HG03060 (cell line): ENCODE measurements at regions not wholly inside any gene's neighbourhood (a gene's known extent, or its start where the extent isn't known, plus 50 kb on each side); places are given as distances from the start of the nearest gene placed in this dataset.
A peak's percentile ranks its signal among the peaks of the same experiment; 100 is the strongest.

ENCODE experiments used
- ATAC-seq: cut with Tn5 transposase; IDR thresholded peaks from one replicate; pipeline ENCODE4 v1.9.1; 2021; ENCODE audit warnings: low read depth, moderate number of reproducible peaks; ENCODE audit not compliant: unreplicated experiment

DNA sequence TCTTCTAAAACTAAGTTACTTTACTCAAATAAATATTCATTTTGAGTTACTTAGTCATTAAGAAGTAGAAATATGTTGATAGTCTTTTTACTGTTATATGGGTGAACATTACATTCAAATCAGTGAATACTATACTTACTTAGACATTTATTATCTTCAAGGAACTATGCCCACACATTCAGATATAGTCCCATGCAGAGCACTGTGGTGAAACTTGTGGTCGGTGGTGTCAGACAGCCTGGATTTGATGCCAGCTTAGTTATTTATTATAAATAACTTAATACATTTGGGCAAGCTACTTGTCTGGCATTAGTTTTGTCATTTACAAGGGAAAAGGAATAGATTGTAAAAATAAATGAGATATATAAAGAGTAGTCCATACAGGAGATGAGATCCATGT is 149.5 kb downstream of the RAP2B start:
- ATAC-seq: no peak

DNA sequence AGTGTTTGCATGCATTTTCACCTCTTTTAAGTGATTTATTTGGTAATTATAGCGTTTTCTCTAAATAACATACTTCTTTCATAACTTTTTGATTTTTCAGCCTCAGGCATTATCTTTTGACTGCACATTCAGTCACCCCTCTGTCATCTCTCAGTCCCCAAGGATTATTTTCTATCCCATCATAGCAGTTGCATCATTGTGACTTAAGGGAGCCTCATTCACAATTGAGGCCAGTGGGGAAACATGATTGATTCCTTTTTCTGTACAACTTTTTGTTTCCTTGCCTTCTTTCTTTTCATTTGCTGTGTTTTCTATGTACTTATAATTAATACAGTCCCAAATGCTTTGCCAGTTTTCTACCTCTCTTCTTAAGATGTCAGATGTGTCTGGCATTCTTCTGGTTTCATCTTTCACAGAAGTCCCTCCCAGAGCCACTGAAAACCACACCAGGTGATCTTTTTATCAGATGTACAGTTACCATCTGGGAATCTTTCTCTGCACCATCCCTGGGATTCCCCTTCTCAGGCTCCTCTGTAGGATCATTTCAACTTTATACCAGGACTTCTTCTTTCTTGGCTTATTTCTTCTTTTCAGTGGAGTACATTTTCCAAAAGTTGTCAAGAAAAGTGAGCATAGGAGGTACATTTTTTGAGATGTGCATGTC is 151.4 kb downstream of the RAP2B start:
- ATAC-seq: no peak

DNA sequence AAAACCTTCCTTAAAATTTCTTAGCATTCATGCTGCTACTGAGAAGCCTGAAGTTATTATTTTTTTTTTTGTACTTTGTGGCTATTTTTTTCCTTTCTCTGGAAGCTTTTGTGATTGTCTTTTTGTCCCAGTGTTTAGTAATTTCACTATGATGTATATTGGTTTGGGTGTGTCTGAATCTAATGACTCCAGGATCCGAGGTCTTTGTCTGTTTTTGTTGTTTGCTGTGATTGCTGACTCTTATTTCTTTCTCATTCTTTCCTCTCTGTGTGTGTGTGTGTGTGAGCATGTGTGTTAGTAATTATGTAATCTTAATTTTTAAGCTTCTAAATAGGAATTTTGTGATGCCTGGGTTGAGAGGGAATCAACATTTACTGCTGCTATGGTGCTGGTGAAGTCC is 152.0 kb downstream of the RAP2B start:
- no peak for ATAC-seq

DNA sequence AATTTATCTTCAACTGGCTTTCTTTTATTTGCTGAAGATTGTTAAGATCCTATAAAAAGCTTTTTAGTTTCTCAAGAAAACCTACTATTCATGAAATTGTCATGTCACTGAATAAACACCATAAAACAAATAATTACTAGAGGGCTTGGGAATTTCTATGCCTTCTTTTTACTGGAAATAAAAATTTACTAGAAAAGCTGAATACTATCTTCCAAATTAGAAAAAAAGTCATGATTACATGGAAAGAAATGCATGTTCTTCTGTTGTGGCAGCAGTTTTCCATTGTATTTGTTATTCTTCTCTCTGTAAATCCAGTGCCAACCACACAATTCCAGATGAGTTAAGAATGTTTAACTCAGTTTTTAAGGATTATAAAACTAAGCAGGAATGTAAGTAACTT is 153.8 kb downstream of the RAP2B start:
- no peak for ATAC-seq

DNA sequence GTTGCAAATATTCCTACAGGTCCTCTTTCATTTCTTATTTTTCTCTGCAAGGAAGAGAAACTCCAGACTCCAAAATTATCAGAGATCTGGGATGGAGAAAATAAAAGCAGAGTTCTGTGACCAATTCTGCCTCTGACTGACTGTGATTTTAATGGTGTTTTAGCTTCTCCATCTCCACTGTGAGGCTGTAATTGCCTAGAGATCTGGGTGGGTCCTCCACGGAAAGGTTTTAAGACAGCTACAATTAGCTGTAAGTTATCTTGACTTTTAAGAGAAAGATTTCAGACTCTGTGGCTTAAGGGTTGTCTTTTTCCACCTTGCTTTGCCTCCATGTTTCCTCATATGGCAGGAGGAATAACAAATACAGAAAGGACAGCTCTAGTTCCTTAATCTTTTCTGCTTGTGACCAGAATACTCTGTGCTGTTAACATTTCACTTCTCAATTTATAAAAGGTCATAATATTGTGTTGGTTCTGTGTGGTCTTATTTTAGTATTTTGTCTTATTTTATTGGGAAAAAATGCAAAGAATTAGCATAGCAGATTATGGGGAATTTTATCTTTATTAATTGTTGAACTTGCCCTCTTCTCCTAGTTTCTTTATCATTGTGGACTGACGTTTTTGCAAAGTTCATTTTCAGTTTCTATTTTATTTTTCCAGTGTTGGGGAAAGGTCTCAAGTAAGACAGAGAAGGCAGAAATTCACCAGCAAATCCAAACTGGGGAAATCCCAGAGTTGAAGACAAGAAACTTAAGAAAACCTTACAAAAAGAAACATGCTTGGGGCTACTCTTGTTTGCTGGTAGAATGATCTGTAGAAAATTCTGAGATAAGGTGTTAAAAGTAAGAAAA is 157.9 kb downstream of the RAP2B start:
- no peak for ATAC-seq

DNA sequence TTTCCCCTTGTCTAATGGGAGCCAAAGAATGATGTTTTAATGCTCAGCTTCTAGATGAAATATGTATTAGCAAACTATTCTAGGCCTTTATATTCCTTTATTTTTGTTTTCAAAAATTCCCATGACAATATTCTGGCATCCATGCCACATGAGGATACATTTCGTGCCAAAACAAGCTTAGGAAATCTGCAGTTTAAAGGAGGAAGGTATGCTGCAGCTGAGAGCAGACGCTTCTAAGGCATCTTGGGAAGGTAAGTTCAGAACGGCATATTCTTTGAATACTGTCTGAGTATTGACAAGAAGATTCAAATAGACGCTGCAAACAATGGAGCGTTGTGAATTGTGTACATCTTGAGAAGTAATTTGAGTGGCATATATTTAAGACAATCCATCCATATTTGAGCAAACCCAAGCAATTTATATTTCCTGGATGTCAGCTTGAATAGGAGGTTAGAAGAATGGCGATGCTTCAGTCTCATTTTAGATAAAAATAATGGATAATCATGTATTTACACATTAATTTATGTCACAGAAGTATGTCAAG is 158.6 kb downstream of the RAP2B start:
- no peak for ATAC-seq

DNA sequence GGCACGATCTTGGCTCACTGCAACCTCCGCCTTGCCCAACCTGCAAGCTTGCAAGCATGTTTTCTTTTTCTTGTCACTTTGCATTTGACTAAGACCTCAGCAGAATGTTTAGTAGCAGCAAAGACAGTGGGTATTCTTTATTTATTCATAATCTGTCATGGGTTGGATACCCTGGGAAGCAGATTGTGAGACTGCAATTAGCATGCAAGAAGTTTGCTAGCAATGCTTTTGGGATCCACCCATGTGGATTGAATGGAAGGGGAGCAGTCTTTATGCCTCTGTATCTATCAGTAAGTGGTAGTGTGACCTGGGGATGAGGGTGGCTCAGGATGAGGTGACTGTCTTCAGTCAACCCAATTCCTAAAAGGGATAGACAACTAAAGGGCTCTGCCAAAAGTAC is 166.7 kb downstream of the RAP2B start:
- no peak for ATAC-seq

DNA sequence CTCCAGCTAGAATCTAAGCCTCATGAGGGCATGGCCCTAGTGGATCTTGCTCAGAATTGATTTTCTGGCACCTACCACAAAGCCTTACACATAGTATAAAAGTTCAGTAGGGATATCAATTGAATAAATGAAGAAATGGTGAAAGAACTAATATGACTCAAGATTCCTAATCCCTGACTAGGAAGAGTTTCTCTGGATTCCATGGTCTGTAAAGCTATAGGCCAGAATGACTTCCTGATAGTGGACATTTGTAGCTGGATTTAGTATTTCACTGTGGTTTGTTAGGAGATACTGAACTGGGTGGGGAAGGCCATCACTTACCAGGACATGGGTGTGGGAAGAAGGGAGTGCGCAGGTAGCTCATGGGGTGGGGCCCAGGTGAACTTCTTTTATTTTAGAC is 168.9 kb downstream of the RAP2B start:
- ATAC-seq: no peak

DNA sequence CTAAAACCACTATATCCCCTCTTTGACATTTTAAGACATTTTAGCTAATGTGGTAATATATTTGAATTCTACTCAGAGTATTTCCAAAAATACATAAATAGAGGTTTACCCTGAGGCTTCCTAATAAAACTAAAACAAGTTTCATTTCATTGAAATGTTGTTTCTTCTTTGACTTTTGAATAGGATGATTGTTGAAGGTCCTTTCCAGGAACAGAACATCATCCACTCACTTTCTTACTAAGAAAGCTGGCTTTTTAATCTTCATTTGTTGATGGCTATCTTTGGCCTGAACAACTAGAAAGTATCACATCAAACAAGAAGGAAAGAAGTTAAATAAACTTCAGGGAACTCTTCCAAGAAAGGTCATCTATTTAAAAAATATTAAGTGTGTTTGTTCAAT is 169.7 kb downstream of the RAP2B start:
- no peak for ATAC-seq

DNA sequence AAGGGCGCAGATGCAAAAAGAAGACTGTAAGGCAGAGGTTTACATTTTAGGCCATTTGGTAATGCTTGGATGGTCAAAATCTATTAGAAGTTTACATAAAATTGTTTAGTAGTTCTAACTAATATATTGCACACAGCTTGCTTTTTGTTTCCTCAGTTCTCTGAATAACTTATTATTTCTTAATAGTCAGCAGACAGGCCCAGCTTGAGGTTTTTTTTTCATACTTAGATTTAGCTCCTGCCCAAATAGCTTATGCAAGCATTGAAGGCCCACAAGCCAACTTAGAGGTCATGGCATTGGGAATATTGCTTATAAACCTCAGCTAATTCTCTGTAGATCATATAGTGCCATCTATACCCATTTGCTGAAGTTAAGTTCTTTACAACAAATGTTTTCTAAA is 172.5 kb downstream of the RAP2B start:
- ATAC-seq: no peak

DNA sequence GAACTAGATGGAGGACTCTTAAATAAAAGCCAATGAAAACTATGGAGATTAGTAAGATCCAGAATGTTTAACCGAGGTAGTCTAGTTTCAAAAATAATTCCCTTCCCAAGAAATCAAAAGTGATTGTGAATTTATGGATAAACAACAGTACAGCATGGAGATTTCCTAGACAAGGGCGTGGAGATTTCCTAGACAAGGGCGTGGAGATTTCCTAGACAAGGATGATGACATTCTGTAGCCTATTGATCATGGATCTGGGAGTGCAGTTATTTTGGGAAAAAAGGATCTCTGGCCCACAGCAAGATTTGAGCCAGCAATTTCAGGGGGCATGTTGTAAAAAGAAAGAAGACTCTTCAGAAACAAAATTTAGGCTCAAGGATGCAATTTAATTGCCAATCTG is 175.3 kb downstream of the RAP2B start:
- no peak for ATAC-seq

DNA sequence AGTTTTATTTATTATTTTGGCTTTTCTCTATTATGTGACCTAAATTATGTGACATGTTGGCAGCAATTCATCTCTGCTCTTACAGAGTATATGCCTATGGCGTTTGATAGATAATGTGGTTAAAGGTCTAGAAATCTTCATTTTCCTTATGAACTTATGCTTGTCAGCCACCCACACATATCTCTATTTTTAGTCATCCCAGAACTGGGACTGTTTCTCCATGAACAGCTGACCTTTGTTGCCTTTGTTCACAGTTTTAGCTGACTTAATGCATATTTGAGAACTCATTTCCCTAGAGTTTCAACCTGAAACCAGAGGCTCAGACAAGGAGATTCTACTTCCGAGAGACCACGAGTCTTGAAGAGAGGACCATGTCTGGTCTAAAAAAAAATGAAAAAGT is 176.5 kb downstream of the RAP2B start:
- no peak for ATAC-seq

DNA sequence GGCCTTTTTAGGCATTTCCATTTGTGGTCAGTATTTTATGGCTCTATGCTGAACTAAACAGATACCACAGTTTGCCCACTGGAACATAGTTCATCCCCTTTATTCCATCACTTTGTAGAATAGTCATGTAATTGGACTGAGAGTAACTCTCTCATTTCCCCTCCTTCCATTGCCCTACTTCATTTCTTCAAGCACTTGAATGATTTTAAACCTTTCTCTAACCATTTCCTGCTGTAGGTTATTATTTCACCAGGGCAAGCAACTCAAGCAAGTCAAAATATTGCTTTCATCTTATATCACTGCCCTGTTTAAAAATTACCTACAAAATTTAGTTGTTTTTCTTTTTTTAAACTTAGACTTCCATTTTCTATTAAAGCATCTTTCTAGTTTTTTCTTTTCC is 177.0 kb downstream of the RAP2B start:
- no peak for ATAC-seq

DNA sequence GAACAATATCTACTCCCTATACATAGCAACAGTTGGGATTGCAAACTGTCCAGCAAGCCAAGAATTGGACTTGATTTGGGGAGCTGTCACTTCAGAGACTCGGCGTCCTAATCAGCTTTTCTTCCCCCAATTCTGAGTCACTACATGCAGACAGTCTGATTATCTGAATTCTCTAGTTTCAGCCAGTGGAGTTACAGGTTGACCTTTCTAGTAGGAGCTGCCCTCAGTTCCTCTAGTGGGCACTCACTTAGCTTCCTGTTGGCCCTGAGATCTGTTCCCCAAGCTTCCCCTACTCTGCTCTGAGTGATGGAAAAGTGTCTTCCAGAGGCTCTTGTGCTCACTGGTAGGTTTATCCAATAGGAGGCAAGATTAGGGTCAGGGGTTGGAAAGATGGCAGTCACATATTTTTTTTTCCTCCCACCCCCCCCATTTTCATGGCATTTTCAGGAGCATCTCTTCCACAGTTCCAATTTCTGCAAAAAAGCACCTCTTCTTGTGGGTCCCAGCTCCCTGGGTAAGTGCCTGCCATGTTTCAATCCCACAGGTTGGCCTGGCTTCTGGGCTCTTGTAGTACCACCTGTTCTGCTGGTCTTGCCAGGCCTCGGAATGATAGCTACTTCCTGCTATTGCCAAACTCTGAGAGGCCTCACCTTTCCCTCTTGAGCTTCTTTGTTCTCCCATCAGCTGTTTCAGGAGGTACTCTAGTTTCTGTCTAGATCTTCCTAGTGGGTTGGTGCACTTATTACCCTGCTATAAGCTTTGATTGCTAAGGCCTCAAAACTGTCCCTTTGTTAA is 182.2 kb downstream of the RAP2B start:
- ATAC-seq: no peak

DNA sequence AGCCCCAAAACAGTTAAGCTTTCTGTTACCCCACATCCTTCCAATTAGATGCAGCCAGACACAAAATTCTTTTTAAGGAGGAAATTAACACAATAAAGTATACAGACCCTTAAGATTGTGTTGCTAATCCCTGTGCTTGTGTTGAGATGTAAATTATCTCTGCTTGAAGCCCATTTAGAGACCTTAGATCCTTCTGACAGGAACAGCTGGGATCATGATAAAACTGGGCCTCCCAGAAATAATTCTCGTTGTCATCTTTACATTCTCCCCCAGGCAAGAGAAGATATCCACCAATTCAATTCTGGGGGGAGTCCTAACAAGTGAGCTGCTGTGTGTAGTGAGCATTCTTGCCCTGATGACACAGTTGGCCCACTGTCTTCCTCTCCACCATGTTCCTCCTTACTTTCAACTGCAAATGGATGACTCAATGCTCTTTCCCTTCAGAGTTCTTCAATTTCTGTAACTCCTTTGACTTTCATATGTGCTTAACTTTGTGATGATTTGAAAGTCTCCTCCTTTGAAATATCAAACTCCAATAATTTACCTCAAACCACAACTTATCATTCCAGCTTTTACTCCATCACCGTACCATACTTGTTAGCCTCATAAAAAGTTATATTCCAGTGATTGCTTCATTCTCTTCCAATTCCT is 186.6 kb downstream of the RAP2B start:
- no peak for ATAC-seq

DNA sequence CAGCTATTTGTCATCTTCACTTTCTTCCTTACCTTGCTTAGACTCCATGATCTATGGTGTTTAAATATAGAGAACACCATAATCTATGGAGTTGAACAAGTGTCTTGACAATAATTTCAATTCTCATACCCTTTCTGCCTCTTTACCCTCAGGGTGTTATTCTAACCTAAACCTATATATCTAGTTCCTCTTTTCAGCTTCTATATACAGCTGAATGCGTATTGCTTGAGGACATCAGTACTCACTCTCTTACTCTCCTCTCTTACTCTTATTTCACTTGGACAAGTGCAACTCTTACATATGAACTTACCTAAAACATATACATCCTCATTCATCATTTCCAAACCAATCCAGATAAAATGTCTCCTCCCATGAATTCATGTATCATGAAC is 187.1 kb downstream of the RAP2B start:
- ATAC-seq: peak; percentile 60

DNA sequence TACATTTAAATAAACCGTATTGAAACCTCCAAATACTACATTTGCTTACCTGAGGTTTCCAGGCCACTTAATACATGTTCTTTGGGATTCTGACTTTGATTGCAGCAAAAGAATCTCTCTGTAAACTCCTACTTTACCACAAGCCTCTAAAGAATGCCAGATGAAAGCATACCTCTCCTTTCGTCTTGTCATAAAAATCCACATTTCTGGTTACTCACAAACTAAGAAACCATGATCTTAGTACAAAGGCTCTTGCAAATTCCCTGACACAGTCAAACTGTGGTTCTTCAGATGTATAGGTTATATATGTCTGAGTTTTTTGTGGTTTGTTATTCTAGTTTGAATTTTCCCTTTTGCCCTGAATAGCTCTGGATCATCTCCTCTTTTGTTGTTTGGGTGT is 188.4 kb downstream of the RAP2B start:
- ATAC-seq: no peak

DNA sequence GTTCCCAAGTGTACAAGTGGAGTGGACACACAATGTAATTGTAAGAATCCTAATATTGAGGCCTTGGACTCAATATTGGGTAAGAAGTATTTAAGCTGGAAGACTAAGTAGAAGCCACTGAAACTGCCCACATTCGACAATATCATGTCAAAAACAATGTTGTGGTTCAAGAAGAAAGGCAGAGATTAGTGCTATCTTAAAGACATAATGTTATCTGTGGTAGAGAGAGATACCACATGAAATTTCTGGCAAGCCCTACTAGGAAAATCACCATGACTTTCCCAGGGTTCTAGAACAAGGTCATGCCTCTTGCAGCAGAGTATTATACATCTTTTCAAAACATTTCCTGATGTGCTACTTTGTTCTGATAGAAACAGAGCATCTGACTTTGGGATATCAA is 192.6 kb downstream of the RAP2B start:
- ATAC-seq: no peak

DNA sequence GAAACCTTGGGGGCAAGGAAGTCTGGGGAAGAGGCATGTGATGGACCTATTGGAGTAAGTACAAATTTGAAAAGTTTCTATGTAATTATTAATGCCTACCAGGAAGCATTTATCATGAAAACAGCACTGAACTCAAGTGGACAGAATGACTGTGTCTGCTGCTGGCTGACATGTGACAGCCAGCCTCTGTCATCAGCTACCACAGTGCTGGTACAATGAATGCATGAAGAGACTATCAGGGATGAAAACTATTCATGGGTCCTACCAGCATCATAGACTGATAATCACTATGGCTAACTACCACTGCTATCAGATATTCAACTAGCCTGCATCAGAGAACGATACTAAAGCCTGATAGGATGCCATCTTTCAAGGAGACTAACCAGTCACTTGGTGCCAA is 193.5 kb downstream of the RAP2B start:
- ATAC-seq: no peak

DNA sequence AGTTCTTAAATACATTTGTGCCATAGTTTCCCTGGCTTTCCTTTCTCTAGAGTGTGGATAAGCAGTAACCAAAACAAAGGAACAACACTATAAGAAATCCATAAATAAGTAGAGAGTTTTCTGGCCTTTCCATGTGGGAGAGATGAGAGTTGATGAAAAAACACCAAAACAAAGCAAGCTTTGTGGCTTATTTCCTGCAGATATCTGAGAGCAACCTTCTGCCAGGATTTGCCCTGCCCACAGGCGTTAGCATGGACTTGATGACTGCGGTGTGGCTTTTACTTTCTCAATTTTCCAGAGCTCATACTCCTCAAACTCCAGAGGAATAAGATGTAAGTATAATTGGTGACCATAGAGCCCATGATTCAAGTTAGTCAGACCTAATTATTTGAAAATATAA is 194.9 kb downstream of the RAP2B start:
- ATAC-seq: no peak

DNA sequence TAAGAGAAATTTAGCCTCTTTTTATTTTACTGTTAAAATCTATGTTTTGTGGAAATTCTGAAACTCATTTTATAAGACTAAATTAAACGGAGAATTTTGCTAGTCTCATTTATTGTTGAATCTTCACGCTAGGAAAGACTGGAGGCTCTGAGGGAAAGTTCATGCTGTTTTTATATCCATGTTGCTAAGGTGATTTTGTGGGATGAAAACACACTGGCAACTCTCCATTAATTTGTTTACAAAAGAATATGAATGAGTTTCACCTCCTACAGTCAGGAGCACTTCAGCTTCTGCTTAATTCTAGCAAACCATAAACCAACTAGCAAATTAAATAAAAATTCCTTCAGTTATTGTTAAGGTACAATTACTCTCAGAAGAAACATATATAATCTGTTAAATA is 195.4 kb downstream of the RAP2B start:
- ATAC-seq: no peak
